Vagina (tissue), 2 donors: ENCODE measurements at regions not wholly inside any gene's neighbourhood (a gene's known extent, or its start where the extent isn't known, plus 50 kb on each side); places are given as distances from the start of the nearest gene placed in this dataset.

Source experiments
- CTCF ChIP-seq, 3 experiments: fragments of 450-650 bp in 2 of 3; fragments of 200-600 bp in 1 of 3; sonication (generic) in 1 of 3; IDR thresholded peaks; one replicate each; pipeline ENCODE4 v1.5.1; 2017 to 2019; ENCODE audit warnings: antibody characterized with exemption in 3 of 3, mild to moderate bottlenecking in 2 of 3, moderate library complexity in 2 of 3
- POLR2A ChIP-seq, 2 donors: fragments of 450-650 bp; IDR thresholded peaks; one replicate each; pipeline ENCODE4 v1.6.1; 2017; ENCODE audit warnings: antibody characterized with exemption in 2 of 2, mild to moderate bottlenecking in 2 of 2, moderate library complexity in 2 of 2
- POLR2AphosphoS5 ChIP-seq, 2 donors: sonication (generic); formaldehyde crosslinking; IDR thresholded peaks; one replicate each; pipeline ENCODE4 v1.9.0; 2017; ENCODE audit warnings: antibody characterized with exemption in 2 of 2, mild to moderate bottlenecking in 2 of 2, low read depth in 1 of 2; ENCODE audit not compliant: insufficient read depth in 1 of 2

DNA sequence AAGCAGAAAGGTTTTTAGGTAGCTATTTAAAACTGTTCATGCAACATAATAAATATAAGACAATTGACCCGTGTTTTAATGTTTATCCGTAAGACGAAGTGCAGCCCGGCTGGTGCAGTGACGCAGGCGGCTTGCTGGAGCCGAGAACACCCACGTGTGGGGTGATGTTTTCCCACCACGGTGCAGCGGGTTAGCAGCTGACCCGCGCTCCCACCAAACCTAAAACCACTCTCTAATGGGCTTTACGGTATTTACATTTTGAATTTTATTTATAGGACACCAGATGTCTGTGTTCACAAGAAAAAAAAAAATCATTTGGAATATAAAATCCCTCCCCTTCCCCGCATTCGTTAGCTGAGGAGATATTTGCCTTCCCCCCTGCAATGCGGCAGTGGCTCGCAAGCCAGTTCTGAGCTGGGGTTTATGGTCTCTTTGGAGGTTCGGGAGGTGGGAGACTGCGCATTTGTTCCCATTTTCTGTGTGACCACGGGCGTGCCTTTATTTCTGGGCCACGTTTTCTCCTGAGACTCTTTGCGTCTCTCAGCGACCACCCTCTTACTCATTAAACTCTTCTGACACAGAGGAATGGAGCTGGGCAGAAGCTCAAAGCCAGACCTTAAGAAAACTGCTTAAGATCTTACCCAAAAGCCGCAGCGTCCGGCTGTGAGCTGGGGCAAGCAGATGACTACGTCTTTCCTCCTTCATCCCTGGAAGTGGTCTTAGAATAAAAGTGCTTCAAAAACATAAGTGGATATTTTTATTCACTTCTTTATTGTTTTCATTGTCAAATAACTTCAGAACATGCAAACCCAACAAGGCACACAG, 301.1 kb downstream of the IRF8 start:
- no peak for TF ChIP-seq POLR2AphosphoS5 (IDR thresholded peaks at IDR 0.05; ENCODE audit: insufficient read depth in 1 of 2, low read depth in 1 of 2)
- TF ChIP-seq CTCF (IDR thresholded peaks at IDR 0.05) = no peak
- no peak for TF ChIP-seq POLR2A (IDR thresholded peaks at IDR 0.05)
